Lower leg skin (tissue), 4 donors: ENCODE measurements at regions not wholly inside any gene's neighbourhood (a gene's known extent, or its start where the extent isn't known, plus 50 kb on each side); places are given as distances from the start of the nearest gene placed in this dataset.

Experiments used
- DNase-seq, 2 donors: peaks; one replicate each; pipeline ENCODE4 v3.0.0-alpha.2; 2019; ENCODE audit warnings: low spot score in 2 of 2
- H3K4me3 ChIP-seq: fragments of 200-600 bp; sonication (generic); 2 replicates; pipeline ENCODE4 v1.5.1; 2017; ENCODE audit warnings: mild to moderate bottlenecking, low read depth; ENCODE audit not compliant: poor library complexity, severe bottlenecking
- CTCF ChIP-seq, 3 donors: fragments of 450-650 bp; IDR thresholded peaks; one replicate each; pipeline ENCODE4 v1.5.1; 2016; ENCODE audit warnings: antibody characterized with exemption in 3 of 3, mild to moderate bottlenecking in 3 of 3, moderate library complexity in 2 of 3
- POLR2A ChIP-seq, 2 donors: fragments of 450-650 bp; IDR thresholded peaks; one replicate each; pipeline ENCODE4 v1.6.1; 2016 to 2017; ENCODE audit warnings: antibody characterized with exemption in 2 of 2, mild to moderate bottlenecking in 1 of 2, moderate library complexity in 1 of 2
- WGBS, 2 donors: methylation state at CpG; one replicate each; pipeline ENCODE4 v1.1.5; 2018; 5-methylcytosine and 5-hydroxymethylcytosine counted together
- intact Hi-C: fragments of 100-400 bp; cut with DNase I; formaldehyde crosslinking; loops from one replicate; pipeline ENCODE4 v1.15.0; 2023; ENCODE audit warnings: low total_unique reads

- no peak for DNase-seq
- TF ChIP-seq POLR2A (IDR thresholded peaks at IDR 0.05) (no peak), CTCF (IDR thresholded peaks at IDR 0.05) (no peak)
- 86% methylated on average over 2 of the region's 2 CpGs for WGBS, 2 donors
- intact Hi-C loops, result no loop called here
- H3K4me3 ChIP-seq, result no peak overlapping the region
Measured at GRCh38 chr11:37747121-37747520, 1149.1 kb upstream of the RAG2 start.

DNA sequence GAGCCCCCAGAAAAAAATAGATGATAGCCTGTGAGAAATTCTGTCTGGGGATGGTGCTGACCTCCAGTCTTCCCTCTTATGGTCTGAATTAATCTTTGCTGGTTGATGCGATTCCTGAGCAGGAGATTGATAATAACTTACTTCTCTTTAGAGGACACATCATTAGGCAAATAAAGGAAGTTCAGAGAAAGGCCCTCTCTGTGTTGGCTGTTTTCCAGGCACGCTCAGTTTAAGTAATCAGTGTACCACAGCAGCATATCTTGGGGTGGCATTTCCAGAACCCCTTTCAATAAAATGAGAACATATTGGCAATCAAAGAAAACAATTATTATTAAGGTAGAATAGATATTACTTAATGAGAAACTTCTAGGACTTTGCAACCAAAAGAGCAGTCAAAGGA is 1129.3 kb upstream of the RAG2 start:
- intact Hi-C loops, result no loop called here
- no peak for DNase-seq
- TF ChIP-seq POLR2A (IDR thresholded peaks at IDR 0.05), result no peak
- TF ChIP-seq CTCF (IDR thresholded peaks at IDR 0.05), result no peak
- WGBS, 2 donors, result 42 to 56% methylated on average over 2 of the region's 2 CpGs
- no peak overlapping the region for H3K4me3 ChIP-seq

DNA sequence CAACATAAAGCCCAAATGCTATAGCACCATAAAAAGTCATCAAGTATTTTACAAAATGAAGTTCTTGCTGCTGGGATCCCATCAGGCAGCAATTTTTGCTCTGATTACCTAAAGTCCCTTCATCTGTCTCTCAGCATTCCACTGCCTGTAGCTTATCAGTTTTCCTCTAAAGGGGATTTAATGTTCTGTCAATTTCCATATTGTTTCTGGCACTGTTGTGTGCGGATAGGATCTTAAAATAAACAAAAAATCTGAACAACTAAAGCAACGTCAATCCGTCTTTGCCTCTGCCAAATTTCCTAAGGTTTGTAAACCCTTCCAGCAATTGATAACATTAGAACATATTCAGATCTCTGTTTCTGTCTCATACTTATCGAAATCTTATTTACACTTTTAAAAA is 1126.3 kb upstream of the RAG2 start:
- no peak for DNase-seq
- no peak overlapping the region for H3K4me3 ChIP-seq
- WGBS, 2 donors, result 55 to 58% methylated on average over 4 of the region's 4 CpGs
- TF ChIP-seq POLR2A (IDR thresholded peaks at IDR 0.05) (no peak), CTCF (IDR thresholded peaks at IDR 0.05) (no peak)
- intact Hi-C loops, result no loop called here

DNA sequence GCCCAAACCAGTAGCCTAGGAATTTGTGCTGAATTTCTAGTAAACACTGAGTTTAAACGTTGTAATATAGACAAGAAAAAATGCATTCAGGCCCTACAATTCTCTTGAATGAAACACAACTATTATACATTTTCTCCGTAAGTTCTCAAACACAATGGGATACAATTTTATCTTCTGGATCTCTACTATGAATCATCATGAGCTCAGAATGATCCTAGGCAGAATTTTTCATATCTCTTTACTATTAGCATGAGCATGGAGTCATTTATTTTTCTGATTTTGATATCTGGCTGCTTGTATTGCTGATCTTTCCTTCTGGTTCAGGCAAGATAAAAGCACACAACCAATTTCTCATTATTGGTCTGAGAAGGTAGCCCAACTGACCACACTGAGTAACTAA is 1123.4 kb upstream of the RAG2 start:
- intact Hi-C loops, result no loop called here
- WGBS, 2 donors, result 69 to 78% methylated on average over 2 of the region's 2 CpGs
- DNase-seq, result no peak
- TF ChIP-seq CTCF (IDR thresholded peaks at IDR 0.05) (no peak), POLR2A (IDR thresholded peaks at IDR 0.05) (no peak)
- no peak overlapping the region for H3K4me3 ChIP-seq

- intact Hi-C loops, result no loop called here
- WGBS, 2 donors, result 72 to 83% methylated on average over 1 of the region's 1 CpG
Measured at GRCh38 chr11:37718431-37718999, 1120.5 kb upstream of the RAG2 start.

More at GRCh38 chr11:37718431-37718999, 1120.5 kb upstream of the RAG2 start:
- TF ChIP-seq CTCF (IDR thresholded peaks at IDR 0.05) (no peak), POLR2A (IDR thresholded peaks at IDR 0.05) (no peak)
- DNase-seq, result no peak
- H3K4me3 ChIP-seq, result no peak overlapping the region
